ENCODE measurements at regions not wholly inside any gene's neighbourhood (a gene's known extent, or its start where the extent isn't known, plus 50 kb on each side); places are given as distances from the start of the nearest gene placed in this dataset.
A peak's percentile ranks its signal among the peaks of the same experiment; 100 is the strongest.

GRCh38 chr20:16220826-16221225 is 352.4 kb downstream of the KIF16B start:
- DNase-seq, result no peak

- no peak for DNase-seq
These were observed 354.1 kb downstream of the KIF16B start for GRCh38 chr20:16219182-16219581.

GRCh38 chr20:16216914-16217230 is 356.4 kb downstream of the KIF16B start:
- DNase-seq, result no peak

GRCh38 chr20:16216227-16216913 is 356.9 kb downstream of the KIF16B start:
- DNase-seq, result no peak

GRCh38 chr20:16215041-16215440 is 358.2 kb downstream of the KIF16B start:
- DNase-seq, result no peak

GRCh38 chr20:16212790-16213189 is 360.5 kb downstream of the KIF16B start:
- no peak for DNase-seq

- no peak for DNase-seq
These were observed 363.3 kb downstream of the KIF16B start for GRCh38 chr20:16209951-16210361.

- no peak for DNase-seq
These were observed 363.9 kb downstream of the KIF16B start for GRCh38 chr20:16209357-16209756.

GRCh38 chr20:16208443-16208842 is 364.8 kb downstream of the KIF16B start:
- DNase-seq, result no peak

- DNase-seq, result no peak
These were observed 366.4 kb downstream of the KIF16B start for GRCh38 chr20:16206817-16207216.

- no peak for DNase-seq
These were observed 367.7 kb downstream of the KIF16B start for GRCh38 chr20:16205507-16205906.

- DNase-seq, result peak; percentile 15 to 69
These were observed 370.2 kb downstream of the KIF16B start for GRCh38 chr20:16203096-16203495.

- DNase-seq, result no peak
These were observed 372.1 kb downstream of the KIF16B start for GRCh38 chr20:16201191-16201590.

- DNase-seq, result no peak
These were observed 375.6 kb downstream of the KIF16B start for GRCh38 chr20:16197696-16198095.

- no peak for DNase-seq
These were observed 377.6 kb downstream of the KIF16B start for GRCh38 chr20:16195671-16196070.

- DNase-seq, result no peak
These were observed 378.5 kb downstream of the KIF16B start for GRCh38 chr20:16194617-16195360.

GRCh38 chr20:16191496-16191895 is 381.8 kb downstream of the KIF16B start:
- DNase-seq, result no peak

- DNase-seq, result no peak
These were observed 383.9 kb downstream of the KIF16B start for GRCh38 chr20:16189371-16189770.

- DNase-seq, result no peak
These were observed 385.2 kb downstream of the KIF16B start for GRCh38 chr20:16187956-16188616.

GRCh38 chr20:16179919-16180318 is 393.3 kb downstream of the KIF16B start:
- no peak for DNase-seq

GRCh38 chr20:16179371-16179770 is 393.9 kb downstream of the KIF16B start:
- peak in 1 of 2 experiments; percentile 29 for DNase-seq

- DNase-seq, result peak; percentile 32 to 39
These were observed 394.6 kb downstream of the KIF16B start for GRCh38 chr20:16178546-16179135.

GRCh38 chr20:16175322-16175961 is 397.8 kb downstream of the KIF16B start:
- no peak for DNase-seq

Measured in NCI-H446 (cell line).